Adrenal gland (tissue), 9 donors: ENCODE measurements at regions not wholly inside any gene's neighbourhood (a gene's known extent, or its start where the extent isn't known, plus 50 kb on each side); places are given as distances from the start of the nearest gene placed in this dataset.

Source experiments
- DNase-seq, 7 donors: peaks; one replicate each; pipeline ENCODE4 v3.0.0-alpha.2; 2019 to 2020
- H3K27ac ChIP-seq, 5 donors: fragments of 200-600 bp; sonication (generic) in 4 of 5; 1 replicate in 3 of 5; 2 replicates in 2 of 5; pipeline versions ENCODE4 v1.5.1 to v1.8.0; 2016 to 2020; ENCODE audit warnings: mild to moderate bottlenecking in 1 of 5
- H3K27me3 ChIP-seq: fragments of 200-600 bp; 2 replicates; pipeline ENCODE4 v1.8.0; 2021
- H3K36me3 ChIP-seq, 2 donors: fragments of 200-600 bp; replicated peaks in 1 of 2; 1 replicate in 1 of 2; 2 replicates in 1 of 2; pipeline versions ENCODE4 v1.5.1 to v1.8.0; 2018 to 2022
- H3K4me1 ChIP-seq, 2 donors: fragments of 200-600 bp; replicated peaks in 1 of 2; 1 replicate in 1 of 2; 2 replicates in 1 of 2; pipeline versions ENCODE4 v1.5.1 to v1.8.0; 2018 to 2021
- H3K4me3 ChIP-seq, 4 donors: fragments of 200-600 bp; sonication (generic) in 3 of 4; one replicate each; pipeline ENCODE4 v1.5.1; 2016 to 2018
- H3K9me3 ChIP-seq, 3 donors: fragments of 200-600 bp; sonication (generic) in 1 of 3; replicated peaks in 1 of 3; 1 replicate in 2 of 3; 2 replicates in 1 of 3; pipeline versions ENCODE4 v1.5.1 to v1.8.0; 2016 to 2021
- CTCF ChIP-seq, 6 experiments: fragments of 450-650 bp in 4 of 6; fragments of 200-600 bp in 2 of 6; sonication (generic) in 1 of 6; IDR thresholded peaks; 1 replicate in 5 of 6; 2 replicates in 1 of 6; pipeline versions ENCODE4 v1.5.1 to v1.8.0; 2016 to 2021; ENCODE audit warnings: antibody characterized with exemption in 6 of 6, mild to moderate bottlenecking in 2 of 6, moderate library complexity in 1 of 6
- POLR2A ChIP-seq, 2 donors: fragments of 450-650 bp; IDR thresholded peaks; one replicate each; pipeline ENCODE4 v1.6.1; 2017; ENCODE audit warnings: antibody characterized with exemption in 2 of 2, mild to moderate bottlenecking in 2 of 2, moderate library complexity in 1 of 2
- WGBS, 4 donors: extraction: QIAGEN DNeasy Blood & Tissue Kit in 2 of 4; methylation state at CpG; one replicate each; pipeline versions ENCODE4 v1.1.5 to v1.1.7; 2013 to 2017; 5-methylcytosine and 5-hydroxymethylcytosine counted together
- intact Hi-C, 2 donors: fragments of 100-400 bp; cut with DNase I; formaldehyde crosslinking; loops; one replicate each; pipeline versions ENCODE4 v1.14.1 to v1.15.0; 2022 to 2023
- donor health status: healthy with polysubstance abuse.
- donor health status: Bipolar disorder and iron deficiency.
- donor health status: DM: yes; HTN: yes; CAD: no.
- donor health status: DM: no; HTN: no; CAD: no.
- donor health status: DM: no; HTN: no; CAD: no.

GRCh38 chr13:68749796-68750195 is 1357.8 kb upstream of the ATXN8OS start:
- intact Hi-C loops, result no loop called here
- Histone ChIP-seq H3K4me1 (no peaks in the 10 kb centered on the region), H3K27me3 (no peaks in the 10 kb centered on the region), H3K27ac (no peak overlapping the region), H3K36me3 (no peaks in the 10 kb centered on the region), H3K4me3 (no peak overlapping the region), H3K9me3 (peaks cover 0 to 6% (median 0%) of the 10 kb centered on the region in 3 donors)
- TF ChIP-seq POLR2A (IDR thresholded peaks at IDR 0.05) (no peak), CTCF (IDR thresholded peaks at IDR 0.05) (no peak)
- no peak for DNase-seq

GRCh38 chr13:68748038-68748437 is 1359.6 kb upstream of the ATXN8OS start:
- no peaks in the 10 kb centered on the region for H3K36me3 ChIP-seq
- no peak for TF ChIP-seq POLR2A (IDR thresholded peaks at IDR 0.05)
- TF ChIP-seq CTCF (IDR thresholded peaks at IDR 0.05), result no peak
- intact Hi-C loops, result no loop called here
- no peak for DNase-seq
- no peak overlapping the region for H3K27ac ChIP-seq
- no peaks in the 10 kb centered on the region for H3K4me1 ChIP-seq
- peaks cover 0 to 6% (median 0%) of the 10 kb centered on the region in 3 donors for H3K9me3 ChIP-seq
- no peak overlapping the region for H3K4me3 ChIP-seq
- 64 to 76% (median 67%) methylated on average over 5 of the region's 5 CpGs for WGBS, 4 donors
- H3K27me3 ChIP-seq, result no peaks in the 10 kb centered on the region

- H3K27me3 ChIP-seq, result no peaks in the 10 kb centered on the region
- peaks cover 0 to 6% (median 0%) of the 10 kb centered on the region in 3 donors for H3K9me3 ChIP-seq
- no peak overlapping the region for H3K27ac ChIP-seq
- DNase-seq, result no peak
- intact Hi-C loops, result no loop called here
- no peaks in the 10 kb centered on the region for H3K36me3 ChIP-seq
- TF ChIP-seq CTCF (IDR thresholded peaks at IDR 0.05), result no peak
- TF ChIP-seq POLR2A (IDR thresholded peaks at IDR 0.05), result no peak
- WGBS, 4 donors, result 50 to 67% (median 59%) methylated on average over 1 of the region's 1 CpG
- H3K4me1 ChIP-seq, result no peaks in the 10 kb centered on the region
- H3K4me3 ChIP-seq, result no peak overlapping the region
These were observed 1362.1 kb upstream of the ATXN8OS start for GRCh38 chr13:68745502-68745901.

- intact Hi-C loops, result no loop called here
- WGBS, 4 donors, result 55 to 68% (median 62%) methylated on average over 2 of the region's 2 CpGs
- DNase-seq, result no peak
These were observed 1370.7 kb upstream of the ATXN8OS start for GRCh38 chr13:68736961-68737360.

More at GRCh38 chr13:68736961-68737360, 1370.7 kb upstream of the ATXN8OS start:
- no peak overlapping the region for H3K4me3 ChIP-seq
- H3K9me3 ChIP-seq, result no peaks in the 10 kb centered on the region
- no peak for TF ChIP-seq POLR2A (IDR thresholded peaks at IDR 0.05)
- no peak for TF ChIP-seq CTCF (IDR thresholded peaks at IDR 0.05)
- no peaks in the 10 kb centered on the region for H3K4me1 ChIP-seq
- no peaks in the 10 kb centered on the region for H3K36me3 ChIP-seq
- H3K27me3 ChIP-seq, result no peaks in the 10 kb centered on the region
- no peak overlapping the region for H3K27ac ChIP-seq
